ENCODE measurements at regions not wholly inside any gene's neighbourhood (a gene's known extent, or its start where the extent isn't known, plus 50 kb on each side); places are given as distances from the start of the nearest gene placed in this dataset.

GRCh38 chr2:37739153-37739552 is 67.7 kb upstream of the CDC42EP3 start:
- no peak for TF ChIP-seq POLR2AphosphoS5 (IDR thresholded peaks at IDR 0.05)
- no peak for TF ChIP-seq CTCF (IDR thresholded peaks at IDR 0.05 in 8 of 11, conservative IDR thresholded peaks at IDR 0.05 in 3 of 11)
